ENCODE measurements at regions not wholly inside any gene's neighbourhood (a gene's known extent, or its start where the extent isn't known, plus 50 kb on each side); places are given as distances from the start of the nearest gene placed in this dataset.

DNA sequence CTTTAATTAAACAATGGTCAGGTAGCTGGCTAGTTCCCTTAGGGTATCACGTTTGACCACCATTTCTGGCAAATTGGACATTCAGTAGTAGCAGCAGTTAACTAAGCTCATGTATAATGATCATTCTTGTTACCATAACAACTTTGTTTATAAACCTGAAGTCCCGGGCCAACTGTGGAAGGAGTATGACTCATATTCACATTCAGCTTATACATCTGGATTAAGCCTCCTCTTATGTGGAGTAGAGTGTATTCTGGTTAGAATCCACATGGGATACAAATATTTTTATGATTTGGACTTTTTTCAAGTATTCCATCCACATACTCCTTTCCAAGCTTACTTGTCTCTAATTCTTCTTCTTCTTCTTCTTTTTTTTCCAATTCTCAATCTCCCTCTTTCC is 70.3 kb upstream of the ZSWIM2 start:
- Histone ChIP-seq H3K9ac (ENCODE audit: control insufficient read depth, extremely low read depth, insufficient read depth, low read length) (no peak overlapping the region), H3K36me3 (ENCODE audit: control insufficient read depth in 2 of 2, extremely low read depth in 1 of 2, insufficient read depth in 2 of 2, low read length in 2 of 2) (no peaks in the 10 kb centered on the region), H3K9me1 (ENCODE audit: control insufficient read depth, extremely low read depth, insufficient read depth, low read length) (no peaks in the 10 kb centered on the region), H3K27me3 (ENCODE audit: control insufficient read depth, extremely low read depth, insufficient read depth, low read length) (no peaks in the 10 kb centered on the region), H3K4me1 (ENCODE audit: control insufficient read depth, extremely low read depth, insufficient read depth, low read length) (no peaks in the 10 kb centered on the region), H3K4me2 (ENCODE audit: control insufficient read depth, extremely low read depth, insufficient read depth, low read depth, low read length) (no peak overlapping the region), H3K9me3 (ENCODE audit: control insufficient read depth, low read depth, low read length) (no peaks in the 10 kb centered on the region), H2AFZ (ENCODE audit: control insufficient read depth, low read length) (no peak overlapping the region), H3K4me3 (ENCODE audit: control insufficient read depth in 2 of 3, extremely low read depth in 1 of 3, insufficient read depth in 2 of 3, low read depth in 1 of 3, low read length in 3 of 3) (no peak overlapping the region), H3K27ac (ENCODE audit: control insufficient read depth, insufficient read depth, low read length) (no peak overlapping the region), H4K20me1 (ENCODE audit: control insufficient read depth, extremely low read depth, insufficient read depth, low read length) (no peaks in the 10 kb centered on the region), H3K79me2 (ENCODE audit: control insufficient read depth, insufficient read depth, low read length) (no peaks in the 10 kb centered on the region)
- DNase-seq (ENCODE audit: low read depth, low spot score) (no peak), FAIRE-seq (no peak)
- TF ChIP-seq, protein P1, sequence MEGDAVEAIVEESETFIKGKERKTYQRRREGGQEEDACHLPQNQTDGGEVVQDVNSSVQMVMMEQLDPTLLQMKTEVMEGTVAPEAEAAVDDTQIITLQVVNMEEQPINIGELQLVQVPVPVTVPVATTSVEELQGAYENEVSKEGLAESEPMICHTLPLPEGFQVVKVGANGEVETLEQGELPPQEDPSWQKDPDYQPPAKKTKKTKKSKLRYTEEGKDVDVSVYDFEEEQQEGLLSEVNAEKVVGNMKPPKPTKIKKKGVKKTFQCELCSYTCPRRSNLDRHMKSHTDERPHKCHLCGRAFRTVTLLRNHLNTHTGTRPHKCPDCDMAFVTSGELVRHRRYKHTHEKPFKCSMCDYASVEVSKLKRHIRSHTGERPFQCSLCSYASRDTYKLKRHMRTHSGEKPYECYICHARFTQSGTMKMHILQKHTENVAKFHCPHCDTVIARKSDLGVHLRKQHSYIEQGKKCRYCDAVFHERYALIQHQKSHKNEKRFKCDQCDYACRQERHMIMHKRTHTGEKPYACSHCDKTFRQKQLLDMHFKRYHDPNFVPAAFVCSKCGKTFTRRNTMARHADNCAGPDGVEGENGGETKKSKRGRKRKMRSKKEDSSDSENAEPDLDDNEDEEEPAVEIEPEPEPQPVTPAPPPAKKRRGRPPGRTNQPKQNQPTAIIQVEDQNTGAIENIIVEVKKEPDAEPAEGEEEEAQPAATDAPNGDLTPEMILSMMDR (optimal IDR thresholded peaks at IDR 0.05 in 1 of 3, IDR thresholded peaks at IDR 0.05 in 1 of 3, conservative IDR thresholded peaks at IDR 0.05 in 1 of 3; ENCODE audit: extremely low read depth in 1 of 3, insufficient read depth in 2 of 3, low read length in 3 of 3) = no peak
- TF ChIP-seq EZH2 (IDR thresholded peaks at IDR 0.05; ENCODE audit: low read length) = no peak
- dilution Hi-C loops (cut with MboI; ENCODE audit: extremely low pct_ligation_motif_present, low sequenced_read_pairs) = no loop called here

DNA sequence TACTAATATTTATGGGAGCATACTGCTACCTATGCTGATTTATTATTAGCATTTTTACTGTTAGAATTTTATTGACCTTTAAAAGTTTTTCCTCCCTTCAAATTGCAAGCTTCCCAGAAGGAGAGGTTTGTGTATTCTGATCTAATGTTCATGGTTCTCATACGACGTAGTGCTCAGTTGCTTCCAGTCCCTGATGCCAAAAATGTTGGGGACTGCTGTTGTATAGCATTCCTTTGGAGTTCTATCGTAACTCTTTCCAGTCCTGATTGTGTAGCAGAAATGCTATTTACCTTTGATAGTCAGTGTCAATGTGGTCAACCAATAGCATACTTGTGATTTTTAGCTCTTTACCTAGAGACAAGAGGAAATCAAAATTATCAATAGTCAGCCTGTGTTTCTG is 69.5 kb upstream of the ZSWIM2 start:
- DNase-seq (ENCODE audit: low read depth, low spot score) (no peak), FAIRE-seq (no peak)
- Histone ChIP-seq H2AFZ (ENCODE audit: control insufficient read depth, low read length) (no peak overlapping the region), H3K9me3 (ENCODE audit: control insufficient read depth, low read depth, low read length) (no peaks in the 10 kb centered on the region), H4K20me1 (ENCODE audit: control insufficient read depth, extremely low read depth, insufficient read depth, low read length) (no peaks in the 10 kb centered on the region), H3K4me3 (ENCODE audit: control insufficient read depth in 2 of 3, extremely low read depth in 1 of 3, insufficient read depth in 2 of 3, low read depth in 1 of 3, low read length in 3 of 3) (no peak overlapping the region), H3K9me1 (ENCODE audit: control insufficient read depth, extremely low read depth, insufficient read depth, low read length) (no peaks in the 10 kb centered on the region), H3K4me2 (ENCODE audit: control insufficient read depth, extremely low read depth, insufficient read depth, low read depth, low read length) (no peak overlapping the region), H3K27me3 (ENCODE audit: control insufficient read depth, extremely low read depth, insufficient read depth, low read length) (no peaks in the 10 kb centered on the region), H3K27ac (ENCODE audit: control insufficient read depth, insufficient read depth, low read length) (no peak overlapping the region), H3K36me3 (ENCODE audit: control insufficient read depth in 2 of 2, extremely low read depth in 1 of 2, insufficient read depth in 2 of 2, low read length in 2 of 2) (no peaks in the 10 kb centered on the region), H3K9ac (ENCODE audit: control insufficient read depth, extremely low read depth, insufficient read depth, low read length) (no peak overlapping the region), H3K4me1 (ENCODE audit: control insufficient read depth, extremely low read depth, insufficient read depth, low read length) (no peaks in the 10 kb centered on the region), H3K79me2 (ENCODE audit: control insufficient read depth, insufficient read depth, low read length) (no peaks in the 10 kb centered on the region)
- TF ChIP-seq EZH2 (IDR thresholded peaks at IDR 0.05; ENCODE audit: low read length) = no peak
- TF ChIP-seq, protein P1 (optimal IDR thresholded peaks at IDR 0.05 in 1 of 3, IDR thresholded peaks at IDR 0.05 in 1 of 3, conservative IDR thresholded peaks at IDR 0.05 in 1 of 3; ENCODE audit: extremely low read depth in 1 of 3, insufficient read depth in 2 of 3, low read length in 3 of 3) = no peak
- dilution Hi-C loops (cut with MboI; ENCODE audit: extremely low pct_ligation_motif_present, low sequenced_read_pairs) = no loop called here

Data from keratinocyte (primary cell).